GM21381 (cell line): ENCODE measurements at regions not wholly inside any gene's neighbourhood (a gene's known extent, or its start where the extent isn't known, plus 50 kb on each side); places are given as distances from the start of the nearest gene placed in this dataset.

Experiments used
- ATAC-seq: cut with Tn5 transposase; IDR thresholded peaks from one replicate; pipeline ENCODE4 v1.9.1; 2021; ENCODE audit warnings: mild to moderate bottlenecking, moderate library complexity; ENCODE audit not compliant: unreplicated experiment

GRCh38 chr18:59848002-59848401 is 51.8 kb upstream of the PMAIP1 start:
- no peak for ATAC-seq

GRCh38 chr18:59847491-59847846 is 52.3 kb upstream of the PMAIP1 start:
- ATAC-seq, result peak; percentile 9

- peak; percentile 94 for ATAC-seq
These were observed 52.8 kb upstream of the PMAIP1 start for GRCh38 chr18:59846814-59847490.

- ATAC-seq, result no peak
These were observed 56.8 kb upstream of the PMAIP1 start for GRCh38 chr18:59842947-59843346.

- no peak for ATAC-seq
These were observed 59.7 kb upstream of the PMAIP1 start for GRCh38 chr18:59839931-59840685.

- no peak for ATAC-seq
These were observed 60.5 kb upstream of the PMAIP1 start for GRCh38 chr18:59839246-59839645.

GRCh38 chr18:59837586-59837985 is 62.2 kb upstream of the PMAIP1 start:
- ATAC-seq, result peak; percentile 50

GRCh38 chr18:59835605-59836379 is 64.0 kb upstream of the PMAIP1 start:
- ATAC-seq, result no peak

GRCh38 chr18:59834267-59834666 is 65.5 kb upstream of the PMAIP1 start:
- peak; percentile 33 for ATAC-seq

GRCh38 chr18:59833785-59834184 is 66.0 kb upstream of the PMAIP1 start:
- ATAC-seq, result peak; percentile 79

GRCh38 chr18:59823596-59824195 is 76.1 kb upstream of the PMAIP1 start:
- no peak for ATAC-seq

GRCh38 chr18:59822612-59823550 is 76.9 kb upstream of the PMAIP1 start:
- ATAC-seq, result no peak

- no peak for ATAC-seq
These were observed 77.8 kb upstream of the PMAIP1 start for GRCh38 chr18:59821983-59822382.

- no peak for ATAC-seq
These were observed 79.1 kb upstream of the PMAIP1 start for GRCh38 chr18:59820663-59821062.

- ATAC-seq, result no peak
These were observed 81.0 kb upstream of the PMAIP1 start for GRCh38 chr18:59818769-59819168.

- ATAC-seq, result no peak
These were observed 84.9 kb upstream of the PMAIP1 start for GRCh38 chr18:59814891-59815290.

GRCh38 chr18:59813942-59814341 is 85.9 kb upstream of the PMAIP1 start:
- no peak for ATAC-seq

- no peak for ATAC-seq
These were observed 88.9 kb upstream of the PMAIP1 start for GRCh38 chr18:59810735-59811520.

GRCh38 chr18:59810183-59810582 is 89.6 kb upstream of the PMAIP1 start:
- ATAC-seq, result no peak
